HCT116 (cell line): ENCODE measurements at regions not wholly inside any gene's neighbourhood (a gene's known extent, or its start where the extent isn't known, plus 50 kb on each side); places are given as distances from the start of the nearest gene placed in this dataset.

Experiments used
- CEBPB ChIP-seq: IDR thresholded peaks from 2 replicates; pipeline ENCODE4 v1.6.1; 2012; ENCODE audit warnings: low read depth
- EGR1 ChIP-seq: IDR thresholded peaks from 2 replicates; pipeline ENCODE4 v1.6.1; 2012; ENCODE audit warnings: low read depth
- EZH2phosphoT487 ChIP-seq: fragments of 200-600 bp; IDR thresholded peaks from 2 replicates; pipeline ENCODE4 v1.6.1; 2018; ENCODE audit warnings: antibody characterized with exemption, borderline replicate concordance
- POLR2A ChIP-seq: IDR thresholded peaks from 2 replicates; pipeline ENCODE4 v1.7.0; 2011; ENCODE audit warnings: borderline replicate concordance; ENCODE audit not compliant: insufficient read depth, insufficient read length; ENCODE audit errors: extremely low read depth
- POLR2AphosphoS5 ChIP-seq: IDR thresholded peaks from 2 replicates; pipeline ENCODE4 v1.6.1; 2011; ENCODE audit warnings: mild to moderate bottlenecking, low read depth, low read length, moderate library complexity
- RAD21 ChIP-seq: IDR thresholded peaks from 2 replicates; pipeline ENCODE4 v1.6.1; 2012; ENCODE audit warnings: low read depth, mild to moderate bottlenecking
- SIN3A ChIP-seq: IDR thresholded peaks from 2 replicates; pipeline ENCODE4 v1.6.1; 2012; ENCODE audit warnings: low read depth
- SRF ChIP-seq: IDR thresholded peaks from 2 replicates; pipeline ENCODE4 v1.6.1; 2012; ENCODE audit warnings: low read depth
- YY1 ChIP-seq: IDR thresholded peaks from 2 replicates; pipeline ENCODE4 v1.6.1; 2011; ENCODE audit warnings: low read length, low read depth, moderate library complexity, mild to moderate bottlenecking; ENCODE audit not compliant: insufficient replicate concordance; ENCODE audit errors: extremely low read depth
- TF ChIP-seq, protein P1 (sequence below), 3 experiments: fragments of 200-600 bp in 1 of 3; sonication (generic) in 1 of 3; IDR thresholded peaks in 2 of 3; conservative IDR thresholded peaks in 1 of 3; 2 replicates each; pipeline ENCODE4 v1.5.1; 2012 to 2017; ENCODE audit warnings: low read depth in 2 of 3, low read length in 2 of 3, antibody characterized with exemption in 1 of 3, borderline replicate concordance in 1 of 3, control low read depth in 1 of 3, mild to moderate bottlenecking in 1 of 3, mixed read lengths in 1 of 3, mixed run types in 1 of 3, moderate library complexity in 1 of 3; ENCODE audit not compliant: insufficient read depth in 1 of 3
- TF ChIP-seq, protein P2 (sequence below): IDR thresholded peaks from 2 replicates; pipeline ENCODE4 v1.6.1; 2012; ENCODE audit warnings: low read depth
- TF ChIP-seq, protein P3 (sequence below): IDR thresholded peaks from 2 replicates; pipeline ENCODE4 v1.6.1; 2012

DNA sequence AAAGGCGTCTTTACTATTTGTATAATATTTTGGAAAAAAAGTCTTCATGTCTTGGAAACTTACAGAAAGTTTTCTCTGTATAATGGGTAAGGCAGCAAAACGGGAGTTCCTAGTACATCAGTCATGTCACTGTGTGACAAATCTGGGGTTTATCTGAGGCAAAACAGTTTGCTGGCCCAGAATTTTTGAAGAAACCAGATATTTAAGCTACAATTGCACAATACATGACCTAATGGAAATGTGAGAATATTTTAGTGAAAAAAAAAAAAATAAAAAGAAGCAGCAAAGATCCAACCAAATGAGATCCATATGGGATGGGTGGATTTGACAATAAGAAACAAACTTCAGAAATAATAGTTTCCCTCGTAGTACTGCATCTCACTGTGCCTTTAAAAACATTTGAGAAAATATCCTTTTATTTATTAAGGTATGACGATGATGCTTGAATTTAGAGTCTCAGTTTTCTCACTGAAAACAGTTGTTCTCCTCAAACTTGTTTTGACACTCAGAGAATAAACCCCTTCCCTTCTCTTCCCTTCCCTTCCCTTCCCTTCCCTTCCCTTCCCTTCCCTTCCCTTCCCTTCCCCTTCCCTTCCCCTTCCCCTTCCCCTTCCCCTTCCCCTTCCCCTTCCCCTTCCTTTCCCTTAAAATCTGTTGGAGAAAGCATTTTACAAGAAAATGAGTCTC lies 180.5 kb upstream of the TUT7 start:
- TF ChIP-seq, protein P1, sequence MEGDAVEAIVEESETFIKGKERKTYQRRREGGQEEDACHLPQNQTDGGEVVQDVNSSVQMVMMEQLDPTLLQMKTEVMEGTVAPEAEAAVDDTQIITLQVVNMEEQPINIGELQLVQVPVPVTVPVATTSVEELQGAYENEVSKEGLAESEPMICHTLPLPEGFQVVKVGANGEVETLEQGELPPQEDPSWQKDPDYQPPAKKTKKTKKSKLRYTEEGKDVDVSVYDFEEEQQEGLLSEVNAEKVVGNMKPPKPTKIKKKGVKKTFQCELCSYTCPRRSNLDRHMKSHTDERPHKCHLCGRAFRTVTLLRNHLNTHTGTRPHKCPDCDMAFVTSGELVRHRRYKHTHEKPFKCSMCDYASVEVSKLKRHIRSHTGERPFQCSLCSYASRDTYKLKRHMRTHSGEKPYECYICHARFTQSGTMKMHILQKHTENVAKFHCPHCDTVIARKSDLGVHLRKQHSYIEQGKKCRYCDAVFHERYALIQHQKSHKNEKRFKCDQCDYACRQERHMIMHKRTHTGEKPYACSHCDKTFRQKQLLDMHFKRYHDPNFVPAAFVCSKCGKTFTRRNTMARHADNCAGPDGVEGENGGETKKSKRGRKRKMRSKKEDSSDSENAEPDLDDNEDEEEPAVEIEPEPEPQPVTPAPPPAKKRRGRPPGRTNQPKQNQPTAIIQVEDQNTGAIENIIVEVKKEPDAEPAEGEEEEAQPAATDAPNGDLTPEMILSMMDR (IDR thresholded peaks at IDR 0.05 in 2 of 3, conservative IDR thresholded peaks at IDR 0.05 in 1 of 3; ENCODE audit: borderline replicate concordance in 1 of 3, insufficient read depth in 1 of 3, low read depth in 2 of 3, low read length in 2 of 3): no peak
- TF ChIP-seq POLR2AphosphoS5: no peak
- TF ChIP-seq SIN3A: no peak
- TF ChIP-seq, protein P2, sequence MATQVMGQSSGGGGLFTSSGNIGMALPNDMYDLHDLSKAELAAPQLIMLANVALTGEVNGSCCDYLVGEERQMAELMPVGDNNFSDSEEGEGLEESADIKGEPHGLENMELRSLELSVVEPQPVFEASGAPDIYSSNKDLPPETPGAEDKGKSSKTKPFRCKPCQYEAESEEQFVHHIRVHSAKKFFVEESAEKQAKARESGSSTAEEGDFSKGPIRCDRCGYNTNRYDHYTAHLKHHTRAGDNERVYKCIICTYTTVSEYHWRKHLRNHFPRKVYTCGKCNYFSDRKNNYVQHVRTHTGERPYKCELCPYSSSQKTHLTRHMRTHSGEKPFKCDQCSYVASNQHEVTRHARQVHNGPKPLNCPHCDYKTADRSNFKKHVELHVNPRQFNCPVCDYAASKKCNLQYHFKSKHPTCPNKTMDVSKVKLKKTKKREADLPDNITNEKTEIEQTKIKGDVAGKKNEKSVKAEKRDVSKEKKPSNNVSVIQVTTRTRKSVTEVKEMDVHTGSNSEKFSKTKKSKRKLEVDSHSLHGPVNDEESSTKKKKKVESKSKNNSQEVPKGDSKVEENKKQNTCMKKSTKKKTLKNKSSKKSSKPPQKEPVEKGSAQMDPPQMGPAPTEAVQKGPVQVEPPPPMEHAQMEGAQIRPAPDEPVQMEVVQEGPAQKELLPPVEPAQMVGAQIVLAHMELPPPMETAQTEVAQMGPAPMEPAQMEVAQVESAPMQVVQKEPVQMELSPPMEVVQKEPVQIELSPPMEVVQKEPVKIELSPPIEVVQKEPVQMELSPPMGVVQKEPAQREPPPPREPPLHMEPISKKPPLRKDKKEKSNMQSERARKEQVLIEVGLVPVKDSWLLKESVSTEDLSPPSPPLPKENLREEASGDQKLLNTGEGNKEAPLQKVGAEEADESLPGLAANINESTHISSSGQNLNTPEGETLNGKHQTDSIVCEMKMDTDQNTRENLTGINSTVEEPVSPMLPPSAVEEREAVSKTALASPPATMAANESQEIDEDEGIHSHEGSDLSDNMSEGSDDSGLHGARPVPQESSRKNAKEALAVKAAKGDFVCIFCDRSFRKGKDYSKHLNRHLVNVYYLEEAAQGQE: no peak
- no peak for TF ChIP-seq POLR2A
- no peak for TF ChIP-seq EGR1
- no peak for TF ChIP-seq EZH2phosphoT487
- no peak for TF ChIP-seq CEBPB
- TF ChIP-seq RAD21: no peak
- TF ChIP-seq, protein P3, sequence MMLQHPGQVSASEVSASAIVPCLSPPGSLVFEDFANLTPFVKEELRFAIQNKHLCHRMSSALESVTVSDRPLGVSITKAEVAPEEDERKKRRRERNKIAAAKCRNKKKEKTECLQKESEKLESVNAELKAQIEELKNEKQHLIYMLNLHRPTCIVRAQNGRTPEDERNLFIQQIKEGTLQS: no peak
- no peak for TF ChIP-seq SRF
- no peak for TF ChIP-seq YY1
